ENCODE measurements at regions not wholly inside any gene's neighbourhood (a gene's known extent, or its start where the extent isn't known, plus 50 kb on each side); places are given as distances from the start of the nearest gene placed in this dataset.

DNA sequence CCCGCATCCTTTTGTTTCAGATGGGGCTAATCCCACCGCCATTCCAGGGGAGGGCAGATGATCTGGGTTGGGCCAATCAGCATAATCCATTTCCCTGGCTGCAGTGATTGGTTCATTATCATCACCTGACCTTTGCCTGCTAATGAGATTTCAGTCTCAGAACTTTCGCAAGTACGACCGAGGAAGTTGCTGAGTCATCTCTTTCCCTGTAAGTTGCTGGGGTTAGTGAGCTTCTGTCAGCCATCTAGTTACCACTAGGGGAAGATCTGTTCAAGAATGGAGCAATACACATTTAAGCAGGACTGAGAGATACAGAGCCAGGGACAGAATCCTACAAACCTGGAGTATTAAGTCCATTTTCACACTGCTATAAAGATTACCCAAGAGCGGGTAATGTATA, 65.3 kb upstream of the NUDT7 start:
- no peak for DNase-seq (ENCODE audit: low read depth in 3 of 3, low spot score in 1 of 3)

DNA sequence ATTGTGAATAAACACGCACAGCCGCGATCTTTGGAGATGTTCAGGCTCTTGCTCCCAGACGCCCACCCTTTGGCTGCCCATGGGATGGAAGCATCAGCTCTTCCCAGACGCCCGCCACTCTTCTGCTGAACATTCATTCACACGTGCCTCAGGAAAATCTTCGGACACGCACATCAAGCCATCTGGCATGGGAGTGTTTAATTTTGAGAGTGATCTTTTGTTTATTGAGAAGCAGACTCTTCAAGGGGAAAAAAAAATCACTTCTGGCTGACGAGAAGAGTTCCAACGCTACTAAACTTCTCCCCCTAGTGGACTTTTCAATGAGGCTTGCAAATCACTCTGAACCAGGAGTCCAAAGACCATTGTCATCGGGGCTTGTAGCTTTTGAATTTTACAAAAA, 62.0 kb upstream of the NUDT7 start:
- no peak for DNase-seq (ENCODE audit: low read depth in 3 of 3, low spot score in 1 of 3)

DNA sequence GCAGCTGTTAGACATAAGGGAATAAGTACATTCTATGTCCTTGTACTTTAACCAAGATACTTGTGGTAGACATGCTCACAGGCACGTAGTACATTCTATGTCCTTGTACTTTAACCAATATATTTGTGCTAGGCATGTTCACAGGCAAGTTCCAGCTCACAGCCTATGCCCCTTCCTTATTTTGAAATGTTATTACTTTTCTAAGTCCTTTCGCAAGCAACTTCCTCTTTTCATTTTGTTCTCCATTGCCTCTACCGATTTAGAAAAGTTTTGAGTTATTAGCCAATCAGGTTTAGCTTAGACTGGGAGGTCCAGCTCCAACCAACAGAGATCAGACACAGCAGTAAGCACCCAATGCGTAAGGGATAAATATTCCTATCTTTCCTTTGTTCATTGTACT, 60.1 kb upstream of the NUDT7 start:
- DNase-seq (ENCODE audit: low read depth in 3 of 3, low spot score in 1 of 3) = no peak

DNA sequence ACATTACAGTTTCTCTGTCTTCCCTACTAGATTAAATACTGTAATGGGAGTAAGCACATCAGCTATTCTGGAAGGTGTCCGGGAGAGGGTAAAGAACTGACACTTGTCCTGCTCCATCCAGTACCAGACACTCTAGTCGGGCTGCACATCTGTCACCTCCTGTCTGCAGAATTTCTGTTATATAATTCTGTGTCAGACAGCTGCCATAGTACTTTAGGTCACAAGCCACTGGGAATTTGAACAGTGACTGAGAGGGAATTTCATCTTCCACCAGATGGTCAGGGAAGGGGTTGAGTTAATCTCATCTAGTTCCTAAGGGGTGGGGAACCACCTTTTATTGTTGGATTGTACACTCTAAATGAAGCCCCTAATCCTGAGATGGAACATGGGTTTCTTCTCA, 58.6 kb upstream of the NUDT7 start:
- DNase-seq (ENCODE audit: low read depth in 3 of 3, low spot score in 1 of 3) = no peak

DNA sequence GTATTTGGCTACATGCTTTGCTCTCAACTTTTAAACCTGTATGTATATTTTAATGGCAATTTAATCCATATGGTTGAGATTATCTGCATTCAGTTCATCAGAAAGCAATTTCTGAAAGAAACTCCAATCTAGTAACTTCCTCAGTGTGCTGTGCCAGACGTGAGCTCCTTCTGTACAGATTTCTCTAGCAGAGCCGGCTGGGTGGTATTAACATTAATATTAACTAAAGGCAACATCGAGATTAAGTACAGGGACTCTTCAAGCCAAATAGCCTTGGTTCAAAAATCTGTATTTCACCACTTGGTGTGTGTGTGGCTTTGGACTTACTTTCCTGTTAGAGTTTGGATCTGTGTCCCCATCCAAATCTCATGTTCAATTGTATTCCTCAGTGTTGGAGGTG, 55.5 kb upstream of the NUDT7 start:
- DNase-seq (ENCODE audit: low read depth in 3 of 3, low spot score in 1 of 3) = no peak

DNA sequence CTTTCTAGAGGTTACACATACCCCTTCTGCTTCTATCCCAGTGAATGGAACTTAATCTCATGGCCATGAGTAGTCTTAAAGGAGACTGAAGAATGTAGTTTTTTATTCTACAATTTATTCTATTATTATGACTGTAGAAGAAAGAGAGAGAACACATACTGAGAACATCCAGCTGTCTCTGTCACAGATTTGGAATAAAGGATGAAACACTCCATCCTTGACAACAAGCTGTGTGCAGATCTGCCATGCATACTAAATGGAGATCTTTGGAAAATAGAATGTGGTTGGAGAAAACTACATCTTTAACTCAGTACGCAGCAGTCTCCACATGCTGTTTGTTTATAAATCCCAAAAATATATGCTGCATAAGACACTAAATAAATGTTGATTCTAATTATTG, 54.1 kb upstream of the NUDT7 start:
- no peak for DNase-seq (ENCODE audit: low read depth in 3 of 3, low spot score in 1 of 3)

DNA sequence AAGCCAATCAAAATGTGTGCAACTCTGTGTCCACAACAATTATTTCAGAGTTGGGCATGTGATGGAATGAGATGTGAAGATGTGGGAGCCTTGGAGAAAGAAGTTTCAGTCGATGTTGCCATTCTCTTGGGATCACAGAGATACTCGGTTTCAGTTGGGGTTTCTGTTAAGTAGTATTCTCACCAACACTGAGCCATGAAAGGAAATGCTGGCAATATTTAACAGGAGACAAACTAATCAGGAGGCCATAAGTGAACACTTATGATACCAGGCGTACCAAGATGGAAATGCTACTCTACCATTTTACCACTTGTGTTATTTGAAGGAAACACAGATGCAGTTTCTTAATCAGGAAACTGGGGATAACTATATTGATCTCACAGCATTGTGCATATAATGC, 53.3 kb upstream of the NUDT7 start:
- no peak for DNase-seq (ENCODE audit: low read depth in 3 of 3, low spot score in 1 of 3)
